Loucy (cell line): ENCODE measurements at regions not wholly inside any gene's neighbourhood (a gene's known extent, or its start where the extent isn't known, plus 50 kb on each side); places are given as distances from the start of the nearest gene placed in this dataset.

Experiments
- CTCF ChIP-seq: fragments of 200-600 bp; sonication (generic); conservative IDR thresholded peaks from 2 replicates; pipeline ENCODE4 v1.5.1; 2014; ENCODE audit warnings: mild to moderate bottlenecking, antibody characterized with exemption, low read length
- EZH2phosphoT487 ChIP-seq: fragments of 200-600 bp; IDR thresholded peaks from 2 replicates; pipeline ENCODE4 v1.6.1; 2018; ENCODE audit warnings: antibody characterized with exemption, mild to moderate bottlenecking, moderate library complexity, borderline replicate concordance

- TF ChIP-seq CTCF = no peak
- TF ChIP-seq EZH2phosphoT487 = no peak
These were observed 1050.0 kb downstream of the EPHA7 start for GRCh38 chr6:92369309-92369708.
